GM13976 (cell line): ENCODE measurements at regions not wholly inside any gene's neighbourhood (a gene's known extent, or its start where the extent isn't known, plus 50 kb on each side); places are given as distances from the start of the nearest gene placed in this dataset.
"Not testable (repeated sequence)": the region's sequence is repeated elsewhere in the genome, so short reads cannot be mapped to it uniquely, and the experiment has no call there.

Experiments used
- DNase-seq: peaks from one replicate; pipeline ENCODE4 v3.0.0; 2012; ENCODE audit warnings: low spot score
- CTCF ChIP-seq: IDR thresholded peaks from 2 replicates; pipeline ENCODE4 v1.5.1; 2012; ENCODE audit warnings: borderline replicate concordance, mild to moderate bottlenecking; ENCODE audit not compliant: insufficient read depth; ENCODE audit errors: extremely low read depth, missing control alignments, control extremely low read depth
- in situ Hi-C: fragments of 300-500 bp; cut with MboI; formaldehyde crosslinking; loops from one replicate; pipeline ENCODE4 v1.12.0; 2022; ENCODE audit warnings: low sequenced_read_pairs, mixed read lengths, inconsistent platforms; ENCODE audit not compliant: unreplicated experiment

- in situ Hi-C loops, result no loop called here
- no peak for TF ChIP-seq CTCF
- no peak for DNase-seq
Measured at GRCh38 chr16:73107371-73107770, 59.4 kb upstream of the ZFHX3 start.

- in situ Hi-C loops, result no loop called here
- no peak for DNase-seq
- TF ChIP-seq CTCF, result no peak
Measured at GRCh38 chr16:73106329-73107034, 58.6 kb upstream of the ZFHX3 start.

- DNase-seq, result no peak
- no peak for TF ChIP-seq CTCF
- in situ Hi-C loops, result no loop called here
Measured at GRCh38 chr16:73101568-73101967, 53.6 kb upstream of the ZFHX3 start.

DNA sequence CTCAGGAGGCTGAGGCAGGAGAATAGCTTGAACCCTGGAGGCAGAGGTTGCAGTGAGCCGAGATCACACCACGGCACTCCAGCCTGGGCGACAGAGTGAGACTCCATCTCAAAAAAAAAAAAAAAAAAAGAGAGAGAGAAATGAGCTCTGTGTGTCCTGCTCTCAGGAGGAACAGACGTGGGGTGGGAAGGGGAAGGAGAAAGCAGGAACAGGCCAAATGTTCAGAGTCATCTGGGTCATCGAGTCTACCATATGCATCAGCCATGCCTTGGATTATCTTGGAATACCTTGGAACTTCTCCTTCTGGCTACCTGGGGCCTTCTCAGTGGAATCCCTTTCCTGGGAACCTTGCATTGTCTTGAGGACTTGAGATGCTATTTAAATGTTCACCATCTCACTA is 51.7 kb upstream of the ZFHX3 start:
- in situ Hi-C loops, DNase-seq: not testable (repeated sequence)
